ENCODE measurements at regions not wholly inside any gene's neighbourhood (a gene's known extent, or its start where the extent isn't known, plus 50 kb on each side); places are given as distances from the start of the nearest gene placed in this dataset.

- TF ChIP-seq, protein P1, sequence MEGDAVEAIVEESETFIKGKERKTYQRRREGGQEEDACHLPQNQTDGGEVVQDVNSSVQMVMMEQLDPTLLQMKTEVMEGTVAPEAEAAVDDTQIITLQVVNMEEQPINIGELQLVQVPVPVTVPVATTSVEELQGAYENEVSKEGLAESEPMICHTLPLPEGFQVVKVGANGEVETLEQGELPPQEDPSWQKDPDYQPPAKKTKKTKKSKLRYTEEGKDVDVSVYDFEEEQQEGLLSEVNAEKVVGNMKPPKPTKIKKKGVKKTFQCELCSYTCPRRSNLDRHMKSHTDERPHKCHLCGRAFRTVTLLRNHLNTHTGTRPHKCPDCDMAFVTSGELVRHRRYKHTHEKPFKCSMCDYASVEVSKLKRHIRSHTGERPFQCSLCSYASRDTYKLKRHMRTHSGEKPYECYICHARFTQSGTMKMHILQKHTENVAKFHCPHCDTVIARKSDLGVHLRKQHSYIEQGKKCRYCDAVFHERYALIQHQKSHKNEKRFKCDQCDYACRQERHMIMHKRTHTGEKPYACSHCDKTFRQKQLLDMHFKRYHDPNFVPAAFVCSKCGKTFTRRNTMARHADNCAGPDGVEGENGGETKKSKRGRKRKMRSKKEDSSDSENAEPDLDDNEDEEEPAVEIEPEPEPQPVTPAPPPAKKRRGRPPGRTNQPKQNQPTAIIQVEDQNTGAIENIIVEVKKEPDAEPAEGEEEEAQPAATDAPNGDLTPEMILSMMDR (IDR thresholded peaks at IDR 0.05; ENCODE audit: low read length), result no peak
- TF ChIP-seq EZH2 (IDR thresholded peaks at IDR 0.05; ENCODE audit: borderline replicate concordance, low read length), result no peak
Measured at GRCh38 chr20:51926670-51927305, 124.5 kb upstream of the SALL4 start.

Data from OCI-LY1 (cell line).